GM12891 (cell line): ENCODE measurements at regions not wholly inside any gene's neighbourhood (a gene's known extent, or its start where the extent isn't known, plus 50 kb on each side); places are given as distances from the start of the nearest gene placed in this dataset.

Experiments
- PAX5 ChIP-seq: IDR thresholded peaks from 2 replicates; pipeline ENCODE4 v1.6.1; 2011; ENCODE audit warnings: low read length, moderate library complexity, mild to moderate bottlenecking; ENCODE audit not compliant: insufficient read depth, severe bottlenecking
- POLR2AphosphoS5 ChIP-seq: IDR thresholded peaks from 2 replicates; pipeline ENCODE4 v1.6.1; 2011; ENCODE audit warnings: low read depth, low read length, control low read depth

- TF ChIP-seq POLR2AphosphoS5 (no peak), PAX5 (no peak)
Measured at GRCh38 chr4:164383058-164383357, 370.9 kb upstream of the SMIM31 start.
